ENCODE measurements at regions not wholly inside any gene's neighbourhood (a gene's known extent, or its start where the extent isn't known, plus 50 kb on each side); places are given as distances from the start of the nearest gene placed in this dataset.

- no peak for TF ChIP-seq CTCF (IDR thresholded peaks at IDR 0.05; ENCODE audit: insufficient read depth, low read depth, low read length, missing control alignments)
- no peak overlapping the region for H3K4me3 ChIP-seq (ENCODE audit: low read length)
- no peak for DNase-seq (ENCODE audit: low read depth)
These were observed 396.3 kb downstream of the YTHDC2 start for GRCh38 chr5:113909782-113910181.

- no peak for TF ChIP-seq CTCF (IDR thresholded peaks at IDR 0.05; ENCODE audit: insufficient read depth, low read depth, low read length, missing control alignments)
- DNase-seq (ENCODE audit: low read depth): no peak
- H3K4me3 ChIP-seq (ENCODE audit: low read length): no peak overlapping the region
These were observed 404.5 kb downstream of the YTHDC2 start for GRCh38 chr5:113917997-113918396.

- H3K4me3 ChIP-seq (ENCODE audit: low read length): no peak overlapping the region
- no peak for TF ChIP-seq CTCF (IDR thresholded peaks at IDR 0.05; ENCODE audit: insufficient read depth, low read depth, low read length, missing control alignments)
- peak; percentile 27 for DNase-seq (ENCODE audit: low read depth)
These were observed 408.8 kb downstream of the YTHDC2 start for GRCh38 chr5:113922343-113922742.

- no peak overlapping the region for H3K4me3 ChIP-seq (ENCODE audit: low read length)
- DNase-seq (ENCODE audit: low read depth): no peak
- no peak for TF ChIP-seq CTCF (IDR thresholded peaks at IDR 0.05; ENCODE audit: insufficient read depth, low read depth, low read length, missing control alignments)
These were observed 422.0 kb downstream of the YTHDC2 start for GRCh38 chr5:113935453-113935852.

- DNase-seq (ENCODE audit: low read depth): no peak
- no peak for TF ChIP-seq CTCF (IDR thresholded peaks at IDR 0.05; ENCODE audit: insufficient read depth, low read depth, low read length, missing control alignments)
- no peak overlapping the region for H3K4me3 ChIP-seq (ENCODE audit: low read length)
These were observed 423.8 kb downstream of the YTHDC2 start for GRCh38 chr5:113937301-113937700.

- peak; percentile 49 for DNase-seq (ENCODE audit: low read depth)
- TF ChIP-seq CTCF (IDR thresholded peaks at IDR 0.05; ENCODE audit: insufficient read depth, low read depth, low read length, missing control alignments): no peak
These were observed 421.9 kb upstream of the KCNN2 start for GRCh38 chr5:113939988-113940387.

GRCh38 chr5:113950186-113950585 is 411.7 kb upstream of the KCNN2 start:
- no peak for TF ChIP-seq CTCF (IDR thresholded peaks at IDR 0.05; ENCODE audit: insufficient read depth, low read depth, low read length, missing control alignments)
- no peak for DNase-seq (ENCODE audit: low read depth)
- no peak overlapping the region for H3K4me3 ChIP-seq (ENCODE audit: low read length)

More at GRCh38 chr5:113939988-113940387, 421.9 kb upstream of the KCNN2 start:
- no peak overlapping the region for H3K4me3 ChIP-seq (ENCODE audit: low read length)
